Peyer's patch (tissue), 4 donors: ENCODE measurements at regions not wholly inside any gene's neighbourhood (a gene's known extent, or its start where the extent isn't known, plus 50 kb on each side); places are given as distances from the start of the nearest gene placed in this dataset.
"Not testable (repeated sequence)": the region's sequence is repeated elsewhere in the genome, so short reads cannot be mapped to it uniquely, and the experiment has no call there.

Experiments
- DNase-seq, 3 donors: peaks; one replicate each; pipeline ENCODE4 v3.0.0-alpha.2; 2017 to 2019
- H3K27ac ChIP-seq, 4 donors: fragments of 200-600 bp; sonication (generic); one replicate each; pipeline ENCODE4 v1.5.1; 2016 to 2019
- H3K27me3 ChIP-seq, 2 donors: fragments of 200-600 bp; sonication (generic); one replicate each; pipeline ENCODE4 v1.5.1; 2019
- H3K36me3 ChIP-seq, 3 donors: fragments of 200-600 bp; sonication (generic); one replicate each; pipeline ENCODE4 v1.5.1; 2016 to 2019
- H3K4me1 ChIP-seq, 4 donors: fragments of 200-600 bp; sonication (generic); one replicate each; pipeline ENCODE4 v1.5.1; 2016 to 2019
- H3K4me3 ChIP-seq, 4 donors: fragments of 200-600 bp; sonication (generic); 1 replicate in 3 of 4; 2 replicates in 1 of 4; pipeline ENCODE4 v1.5.1; 2016 to 2019; ENCODE audit warnings: mild to moderate bottlenecking in 1 of 4
- H3K9me3 ChIP-seq, 4 donors: fragments of 200-600 bp; sonication (generic); one replicate each; pipeline ENCODE4 v1.5.1; 2016 to 2019; ENCODE audit warnings: mild to moderate bottlenecking in 1 of 4
- CTCF ChIP-seq, 6 experiments: fragments of 450-650 bp in 4 of 6; fragments of 200-600 bp in 2 of 6; sonication (generic) in 1 of 6; IDR thresholded peaks; one replicate each; pipeline ENCODE4 v1.5.1; 2017 to 2019; ENCODE audit warnings: antibody characterized with exemption in 6 of 6, mild to moderate bottlenecking in 3 of 6, moderate library complexity in 1 of 6
- POLR2A ChIP-seq, 2 donors: fragments of 450-650 bp; IDR thresholded peaks; one replicate each; pipeline ENCODE4 v1.5.1; 2017; ENCODE audit warnings: antibody characterized with exemption in 2 of 2, mild to moderate bottlenecking in 2 of 2, moderate library complexity in 2 of 2

GRCh38 chr21:16116798-16117197 is 387.0 kb downstream of the USP25 start:
- no peaks in the 10 kb centered on the region for H3K27me3 ChIP-seq
- H3K4me3 ChIP-seq = no peak overlapping the region
- H3K9me3 ChIP-seq = no peaks in the 10 kb centered on the region
- TF ChIP-seq CTCF (IDR thresholded peaks at IDR 0.05) = no peak
- TF ChIP-seq POLR2A (IDR thresholded peaks at IDR 0.05) = no peak
- DNase-seq = no peak
- no peaks in the 10 kb centered on the region for H3K4me1 ChIP-seq
- no peaks in the 10 kb centered on the region for H3K36me3 ChIP-seq
- H3K27ac ChIP-seq = no peak overlapping the region

GRCh38 chr21:16117331-16117730 is 387.5 kb downstream of the USP25 start:
- H3K9me3 ChIP-seq = no peaks in the 10 kb centered on the region
- TF ChIP-seq POLR2A (IDR thresholded peaks at IDR 0.05) = no peak
- no peak for TF ChIP-seq CTCF (IDR thresholded peaks at IDR 0.05)

GRCh38 chr21:16117851-16118590 is 388.2 kb downstream of the USP25 start:
- DNase-seq = no peak
- H3K27ac ChIP-seq = no peak overlapping the region
- H3K4me1 ChIP-seq = no peaks in the 10 kb centered on the region
- H3K9me3 ChIP-seq = peaks cover 0 to 1% (median 0%) of the 10 kb centered on the region in 4 donors
- H3K4me3 ChIP-seq = no peak overlapping the region
- no peak for TF ChIP-seq POLR2A (IDR thresholded peaks at IDR 0.05)
- TF ChIP-seq CTCF (IDR thresholded peaks at IDR 0.05) = no peak
- no peaks in the 10 kb centered on the region for H3K27me3 ChIP-seq
- H3K36me3 ChIP-seq = no peaks in the 10 kb centered on the region

More at GRCh38 chr21:16117331-16117730, 387.5 kb downstream of the USP25 start:
- no peaks in the 10 kb centered on the region for H3K4me1 ChIP-seq
- no peaks in the 10 kb centered on the region for H3K36me3 ChIP-seq
- no peak overlapping the region for H3K4me3 ChIP-seq
- no peaks in the 10 kb centered on the region for H3K27me3 ChIP-seq
- DNase-seq = no peak
- H3K27ac ChIP-seq = no peak overlapping the region

GRCh38 chr21:16124378-16125138 is 394.8 kb downstream of the USP25 start:
- H3K36me3 ChIP-seq = no peaks in the 10 kb centered on the region
- DNase-seq = no peak
- H3K4me3 ChIP-seq = no peak overlapping the region
- TF ChIP-seq POLR2A (IDR thresholded peaks at IDR 0.05) (no peak), CTCF (IDR thresholded peaks at IDR 0.05) (no peak)
- no peak overlapping the region for H3K27ac ChIP-seq
- H3K4me1 ChIP-seq = no peaks in the 10 kb centered on the region
- no peaks in the 10 kb centered on the region for H3K27me3 ChIP-seq
- H3K9me3 ChIP-seq = peaks cover 0 to 4% (median 0%) of the 10 kb centered on the region in 4 donors

GRCh38 chr21:16125274-16125673 is 395.5 kb downstream of the USP25 start:
- Histone ChIP-seq H3K27me3 (no peaks in the 10 kb centered on the region), H3K36me3 (no peaks in the 10 kb centered on the region), H3K4me3 (no peak overlapping the region), H3K27ac (no peak overlapping the region), H3K9me3 (peaks cover 0 to 4% (median 0%) of the 10 kb centered on the region in 4 donors), H3K4me1 (no peaks in the 10 kb centered on the region)
- no peak for DNase-seq
- TF ChIP-seq POLR2A (IDR thresholded peaks at IDR 0.05) = no peak
- TF ChIP-seq CTCF (IDR thresholded peaks at IDR 0.05) = no peak

- not testable (repeated sequence) for DNase-seq, H3K36me3 ChIP-seq, H3K27ac ChIP-seq, H3K27me3 ChIP-seq, H3K4me1 ChIP-seq, H3K9me3 ChIP-seq, H3K4me3 ChIP-seq
These were observed 402.7 kb downstream of the USP25 start for GRCh38 chr21:16132453-16132852.
